MCF 10A (cell line): ENCODE measurements at regions not wholly inside any gene's neighbourhood (a gene's known extent, or its start where the extent isn't known, plus 50 kb on each side); places are given as distances from the start of the nearest gene placed in this dataset.

Source experiments
- BruUV-seq: library from RNA; stranded (reverse); fragments of 400-500 nt; replicated peaks from 2 replicates; lab custom pipeline; 2021; lab: Mats Ljungman, UMichigan
- CTCF ChIA-PET: fragments of 300-600 bp; sonication (Branson Sonifier 250); formaldehyde crosslinking; extraction: SDS; loops from one replicate; lab custom pipeline; 2021; ENCODE audit warnings: antibody characterized with exemption, inconsistent platforms; lab: Yijun Ruan, JAX
- POLR2A ChIA-PET: fragments of 300-600, 350-650 bp; sonication (Branson Sonifier 250); formaldehyde crosslinking; extraction: SDS; loops from one replicate; lab custom pipeline; 2020; ENCODE audit warnings: antibody characterized with exemption, inconsistent platforms; lab: Yijun Ruan, JAX
- DNase-seq: peaks from one replicate; pipeline ENCODE4 v3.0.0-alpha.2; 2018; ENCODE audit not compliant: unreplicated experiment
- H3K27ac Mint-ChIP-seq: one replicate; pipeline ENCODE4 v1.8.0; 2022; ENCODE audit warnings: mild to moderate bottlenecking, low read depth, mixed read lengths; ENCODE audit not compliant: unreplicated experiment
- H3K27me3 Mint-ChIP-seq: one replicate; pipeline ENCODE4 v1.8.0; 2022; ENCODE audit warnings: mixed read lengths; ENCODE audit not compliant: insufficient read depth, unreplicated experiment
- H3K36me3 Mint-ChIP-seq: one replicate; pipeline ENCODE4 v1.8.0; 2022; ENCODE audit warnings: mild to moderate bottlenecking, moderate library complexity, mixed read lengths; ENCODE audit not compliant: insufficient read depth, unreplicated experiment
- H3K4me1 Mint-ChIP-seq: one replicate; pipeline ENCODE4 v1.8.0; 2022; ENCODE audit warnings: mixed read lengths; ENCODE audit not compliant: insufficient read depth, unreplicated experiment
- H3K4me3 Mint-ChIP-seq: one replicate; pipeline ENCODE4 v1.8.0; 2022; ENCODE audit warnings: mild to moderate bottlenecking, moderate library complexity, mixed read lengths; ENCODE audit not compliant: unreplicated experiment
- H3K9me3 Mint-ChIP-seq: one replicate; pipeline ENCODE4 v1.8.0; 2022; ENCODE audit warnings: mixed read lengths; ENCODE audit not compliant: unreplicated experiment
- CTCF ChIP-seq: fragments of 200-600 bp; IDR thresholded peaks from one replicate; pipeline ENCODE4 v1.8.0; 2022; ENCODE audit warnings: antibody characterized with exemption, mild to moderate bottlenecking; ENCODE audit not compliant: unreplicated experiment
- intact Hi-C: fragments of 100-400 bp; cut with micrococcal nuclease; formaldehyde crosslinking; loops from 2 replicates; pipeline ENCODE4 v1.14.1; 2022

- ChIA-PET CTCF (no interaction called here), POLR2A (interaction anchor here (1.1 kb wide), 1 partner anchor 1165 kb away, joined by 4 read pairs; no protein-coding TSS in a partner anchor)
- H3K36me3 Mint-ChIP-seq, result no peaks in the 10 kb centered on the region
- peak; percentile 35 for DNase-seq
- peak overlapping the region; percentile 4 for H3K27ac Mint-ChIP-seq
- peaks cover 27% of the 10 kb centered on the region for H3K4me1 Mint-ChIP-seq
- no TSS peak for BruUV-seq
- no peak overlapping the region for H3K4me3 Mint-ChIP-seq
- H3K27me3 Mint-ChIP-seq, result no peaks in the 10 kb centered on the region
- intact Hi-C loops, result no loop called here
- H3K9me3 Mint-ChIP-seq, result no peaks in the 10 kb centered on the region
- no peak for TF ChIP-seq CTCF
These were observed 1242.4 kb upstream of the ADGRL4 start for GRCh38 chr1:80248886-80249285.

- Mint-ChIP-seq H3K27ac (no peak overlapping the region), H3K27me3 (no peaks in the 10 kb centered on the region), H3K36me3 (no peaks in the 10 kb centered on the region), H3K4me1 (peaks cover 17% of the 10 kb centered on the region), H3K9me3 (no peaks in the 10 kb centered on the region), H3K4me3 (no peak overlapping the region)
- no peak for TF ChIP-seq CTCF
- CTCF ChIA-PET, result interaction anchor here (0.9 kb wide), 1 partner anchor 928 kb away, joined by 3 read pairs; no protein-coding TSS in a partner anchor
- POLR2A ChIA-PET, result no interaction called here
- DNase-seq, result no peak
- intact Hi-C loops, result no loop called here
- no TSS peak for BruUV-seq
These were observed 1239.3 kb upstream of the ADGRL4 start for GRCh38 chr1:80245813-80246212.

GRCh38 chr1:80244372-80244771 lies 1237.8 kb upstream of the ADGRL4 start:
- H3K4me3 Mint-ChIP-seq, result no peak overlapping the region
- peaks cover 8% of the 10 kb centered on the region for H3K4me1 Mint-ChIP-seq
- no peaks in the 10 kb centered on the region for H3K9me3 Mint-ChIP-seq
- BruUV-seq, result no TSS peak
- CTCF ChIA-PET, result no interaction called here
- H3K36me3 Mint-ChIP-seq, result no peaks in the 10 kb centered on the region
- no peak for TF ChIP-seq CTCF
- POLR2A ChIA-PET, result interaction anchor here (0.9 kb wide), 1 partner anchor 8 kb away, joined by 3 read pairs; no protein-coding TSS in a partner anchor
- H3K27me3 Mint-ChIP-seq, result no peaks in the 10 kb centered on the region
- no peak for DNase-seq
- H3K27ac Mint-ChIP-seq, result no peak overlapping the region
- intact Hi-C loops, result no loop called here

GRCh38 chr1:80241566-80241965 lies 1235.0 kb upstream of the ADGRL4 start:
- Mint-ChIP-seq H3K27ac (no peak overlapping the region), H3K4me1 (peaks cover 8% of the 10 kb centered on the region), H3K9me3 (no peaks in the 10 kb centered on the region), H3K36me3 (no peaks in the 10 kb centered on the region), H3K27me3 (no peaks in the 10 kb centered on the region), H3K4me3 (no peak overlapping the region)
- DNase-seq, result no peak
- intact Hi-C loops, result no loop called here
- CTCF ChIA-PET, result no interaction called here
- BruUV-seq, result no TSS peak
- no peak for TF ChIP-seq CTCF
- POLR2A ChIA-PET, result no interaction called here
